Testis (tissue), 2 donors: ENCODE measurements at regions not wholly inside any gene's neighbourhood (a gene's known extent, or its start where the extent isn't known, plus 50 kb on each side); places are given as distances from the start of the nearest gene placed in this dataset.

Experiments
- DNase-seq: peaks from one replicate; pipeline ENCODE4 v3.0.0-alpha.2; 2019
- H3K27ac ChIP-seq, 2 donors: fragments of 200-600 bp; sonication (generic); one replicate each; pipeline ENCODE4 v1.5.1; 2019
- H3K27me3 ChIP-seq: fragments of 200-600 bp; sonication (generic); one replicate; pipeline ENCODE4 v1.5.1; 2019
- H3K36me3 ChIP-seq: fragments of 200-600 bp; sonication (generic); one replicate; pipeline ENCODE4 v1.5.1; 2017; ENCODE audit warnings: low read depth; ENCODE audit errors: missing control alignments
- H3K4me1 ChIP-seq: fragments of 200-600 bp; sonication (generic); one replicate; pipeline ENCODE4 v1.5.1; 2019
- H3K4me3 ChIP-seq, 2 donors: fragments of 200-600 bp; sonication (generic); one replicate each; pipeline ENCODE4 v1.5.1; 2017 to 2019
- H3K9me3 ChIP-seq: fragments of 200-600 bp; sonication (generic); one replicate; pipeline ENCODE4 v1.5.1; 2017
- POLR2A ChIP-seq: fragments of 450-650 bp; IDR thresholded peaks from one replicate; pipeline ENCODE4 v1.6.1; 2017; ENCODE audit warnings: antibody characterized with exemption, mild to moderate bottlenecking, moderate library complexity
- WGBS, 2 donors: methylation state at CpG; one replicate each; pipeline ENCODE4 v1.1.5; 2018; 5-methylcytosine and 5-hydroxymethylcytosine counted together
- intact Hi-C: fragments of 100-400 bp; cut with DNase I; formaldehyde crosslinking; loops from one replicate; pipeline ENCODE4 v1.15.1; 2023; ENCODE audit warnings: low total_unique reads
- TF ChIP-seq, protein P1 (sequence below), 3 experiments: fragments of 450-650 bp in 2 of 3; fragments of 200-600 bp in 1 of 3; sonication (generic) in 1 of 3; IDR thresholded peaks; one replicate each; pipeline ENCODE4 v1.5.1; 2016 to 2019; ENCODE audit warnings: antibody characterized with exemption in 3 of 3, mild to moderate bottlenecking in 2 of 3, moderate library complexity in 1 of 3

- Histone ChIP-seq H3K4me3 (no peak overlapping the region), H3K4me1 (no peaks in the 10 kb centered on the region), H3K27me3 (no peaks in the 10 kb centered on the region), H3K36me3 (no peaks in the 10 kb centered on the region), H3K27ac (no peak overlapping the region), H3K9me3 (no peaks in the 10 kb centered on the region)
- no peak for DNase-seq
- WGBS, 2 donors: 49 to 72% methylated on average over 3 of the region's 3 CpGs
- intact Hi-C loops: no loop called here
- TF ChIP-seq POLR2A: no peak
- TF ChIP-seq, protein P1, sequence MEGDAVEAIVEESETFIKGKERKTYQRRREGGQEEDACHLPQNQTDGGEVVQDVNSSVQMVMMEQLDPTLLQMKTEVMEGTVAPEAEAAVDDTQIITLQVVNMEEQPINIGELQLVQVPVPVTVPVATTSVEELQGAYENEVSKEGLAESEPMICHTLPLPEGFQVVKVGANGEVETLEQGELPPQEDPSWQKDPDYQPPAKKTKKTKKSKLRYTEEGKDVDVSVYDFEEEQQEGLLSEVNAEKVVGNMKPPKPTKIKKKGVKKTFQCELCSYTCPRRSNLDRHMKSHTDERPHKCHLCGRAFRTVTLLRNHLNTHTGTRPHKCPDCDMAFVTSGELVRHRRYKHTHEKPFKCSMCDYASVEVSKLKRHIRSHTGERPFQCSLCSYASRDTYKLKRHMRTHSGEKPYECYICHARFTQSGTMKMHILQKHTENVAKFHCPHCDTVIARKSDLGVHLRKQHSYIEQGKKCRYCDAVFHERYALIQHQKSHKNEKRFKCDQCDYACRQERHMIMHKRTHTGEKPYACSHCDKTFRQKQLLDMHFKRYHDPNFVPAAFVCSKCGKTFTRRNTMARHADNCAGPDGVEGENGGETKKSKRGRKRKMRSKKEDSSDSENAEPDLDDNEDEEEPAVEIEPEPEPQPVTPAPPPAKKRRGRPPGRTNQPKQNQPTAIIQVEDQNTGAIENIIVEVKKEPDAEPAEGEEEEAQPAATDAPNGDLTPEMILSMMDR (IDR thresholded peaks at IDR 0.05): no peak
Measured at GRCh38 chr7:69282946-69283345, 315.3 kb upstream of the AUTS2 start.

DNA sequence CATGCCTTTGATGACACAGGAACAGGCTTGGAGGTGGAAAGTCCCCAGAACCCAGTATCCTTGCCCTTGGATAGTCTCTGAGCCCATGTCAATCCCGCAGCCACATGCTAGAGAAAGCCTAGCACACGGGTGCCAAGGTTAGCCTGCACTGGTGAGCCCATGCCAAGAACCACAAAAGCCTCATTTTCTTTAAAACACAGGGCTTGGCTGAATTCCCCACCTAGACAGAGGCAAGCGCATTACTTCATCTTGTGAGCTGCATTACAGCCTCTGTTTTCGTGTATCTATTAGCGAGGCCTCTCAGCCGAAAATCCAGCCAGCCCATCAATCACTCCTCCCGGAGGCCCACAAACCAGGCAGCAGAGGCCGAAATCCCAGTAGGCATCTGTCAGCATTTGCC lies 314.9 kb upstream of the AUTS2 start:
- WGBS, 2 donors: 53 to 59% methylated on average over 8 of the region's 8 CpGs
- no peak for TF ChIP-seq POLR2A
- TF ChIP-seq, protein P1 (IDR thresholded peaks at IDR 0.05): no peak
- H3K27me3 ChIP-seq: no peaks in the 10 kb centered on the region
- no peaks in the 10 kb centered on the region for H3K36me3 ChIP-seq
- no peaks in the 10 kb centered on the region for H3K4me1 ChIP-seq
- no peak overlapping the region for H3K4me3 ChIP-seq
- H3K27ac ChIP-seq: no peak overlapping the region
- intact Hi-C loops: no loop called here
- DNase-seq: no peak
- H3K9me3 ChIP-seq: no peaks in the 10 kb centered on the region

DNA sequence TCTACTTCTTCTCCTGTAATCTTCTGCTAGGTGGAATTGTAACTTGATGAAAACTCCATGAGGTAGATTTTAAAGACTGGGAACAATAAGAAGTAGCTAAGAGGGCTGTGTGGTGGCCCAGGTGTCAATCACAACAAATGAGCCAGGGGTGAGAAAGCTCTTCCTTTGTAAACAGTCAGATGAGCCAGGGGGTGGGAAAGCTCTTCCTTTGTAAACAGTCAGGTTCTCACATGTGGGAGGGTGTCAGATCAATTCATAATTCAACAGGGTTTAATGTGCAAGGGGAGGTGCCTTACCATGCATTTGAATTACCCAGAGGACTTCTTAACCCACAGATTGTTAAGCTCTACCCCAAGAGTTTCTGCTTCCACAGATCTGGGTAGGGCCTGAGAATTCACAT lies 312.4 kb upstream of the AUTS2 start:
- TF ChIP-seq, protein P1 (IDR thresholded peaks at IDR 0.05): no peak
- no peak for TF ChIP-seq POLR2A
- Histone ChIP-seq H3K9me3 (no peaks in the 10 kb centered on the region), H3K4me3 (no peak overlapping the region), H3K27ac (no peak overlapping the region), H3K36me3 (no peaks in the 10 kb centered on the region), H3K4me1 (no peaks in the 10 kb centered on the region), H3K27me3 (no peaks in the 10 kb centered on the region)
- intact Hi-C loops: no loop called here
- no peak for DNase-seq

- no peaks in the 10 kb centered on the region for H3K36me3 ChIP-seq
- TF ChIP-seq, protein P1 (IDR thresholded peaks at IDR 0.05): no peak
- TF ChIP-seq POLR2A: no peak
- intact Hi-C loops: no loop called here
- H3K27ac ChIP-seq: no peak overlapping the region
- no peaks in the 10 kb centered on the region for H3K27me3 ChIP-seq
- H3K4me1 ChIP-seq: no peaks in the 10 kb centered on the region
- H3K4me3 ChIP-seq: no peak overlapping the region
- 51 to 58% methylated on average over 3 of the region's 3 CpGs for WGBS, 2 donors
- no peaks in the 10 kb centered on the region for H3K9me3 ChIP-seq
- DNase-seq: no peak
Measured at GRCh38 chr7:69295977-69296376, 302.3 kb upstream of the AUTS2 start.

DNA sequence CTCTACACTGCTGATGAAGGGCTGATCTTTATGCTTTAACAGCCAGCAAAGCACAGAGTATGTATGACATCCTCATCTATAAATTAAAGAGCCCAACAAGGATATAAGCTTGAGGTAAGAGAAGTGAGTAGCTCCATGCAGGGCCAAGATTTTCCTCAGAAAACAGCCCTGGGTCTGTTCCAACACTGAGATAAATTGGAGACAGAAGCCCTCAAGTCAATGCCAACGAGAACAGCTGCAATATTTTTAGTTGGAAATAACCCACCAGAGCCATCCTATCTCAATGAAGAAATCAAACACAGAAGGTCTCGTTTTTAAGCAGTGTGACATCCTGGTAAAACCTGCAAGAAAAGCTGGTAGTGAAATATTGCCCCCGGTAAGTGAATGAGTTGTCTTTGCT lies 297.0 kb upstream of the AUTS2 start:
- no peak for TF ChIP-seq POLR2A
- TF ChIP-seq, protein P1 (IDR thresholded peaks at IDR 0.05): no peak

More for the DNA sequence above, 297.0 kb upstream of the AUTS2 start:
- H3K27me3 ChIP-seq: no peaks in the 10 kb centered on the region
- H3K4me1 ChIP-seq: no peaks in the 10 kb centered on the region
- H3K9me3 ChIP-seq: no peaks in the 10 kb centered on the region
- 53 to 60% methylated on average over 3 of the region's 3 CpGs for WGBS, 2 donors
- DNase-seq: no peak
- no peaks in the 10 kb centered on the region for H3K36me3 ChIP-seq
- H3K4me3 ChIP-seq: no peak overlapping the region
- H3K27ac ChIP-seq: no peak overlapping the region
- intact Hi-C loops: no loop called here
